GM12865 (cell line): ENCODE measurements at regions not wholly inside any gene's neighbourhood (a gene's known extent, or its start where the extent isn't known, plus 50 kb on each side); places are given as distances from the start of the nearest gene placed in this dataset.

Source experiments
- DNase-seq: peaks from one replicate; pipeline ENCODE4 v3.0.0; 2010; ENCODE audit warnings: low read depth
- H3K4me3 ChIP-seq: 2 replicates; pipeline ENCODE4 v1.5.1; 2011; ENCODE audit warnings: mild to moderate bottlenecking, low read depth, low read length, control low read depth
- TF ChIP-seq, protein P1 (sequence below): IDR thresholded peaks from 2 replicates; pipeline ENCODE4 v1.5.1; 2011; ENCODE audit warnings: low read length, control low read depth, low read depth, inconsistent platforms; ENCODE audit not compliant: insufficient read depth; ENCODE audit errors: missing control alignments

DNA sequence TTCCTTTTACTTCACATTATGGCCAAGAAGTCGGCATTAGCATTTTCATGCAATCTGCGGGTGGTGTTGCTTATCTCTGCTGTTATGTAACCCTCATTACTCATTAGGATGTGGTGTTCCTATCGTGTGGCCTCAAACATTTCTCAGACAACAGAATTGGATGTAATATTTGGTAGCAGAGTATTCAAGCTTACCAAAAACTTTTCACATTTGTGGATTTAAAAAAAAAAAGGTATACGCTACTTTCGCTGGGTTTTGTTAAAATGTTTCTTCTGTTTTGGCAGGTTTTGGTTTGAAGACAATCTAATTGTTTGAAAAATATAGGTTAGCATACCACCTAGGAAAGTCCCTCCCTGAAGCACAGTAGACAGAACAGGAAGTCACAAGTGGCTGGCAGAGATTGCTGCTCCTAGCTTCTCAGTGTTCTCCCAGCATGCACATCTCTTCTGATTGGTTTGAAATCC lies 128.8 kb downstream of the GATA3 start:
- H3K4me3 ChIP-seq = no peak overlapping the region
- peak; percentile 32 for DNase-seq
- TF ChIP-seq, protein P1, sequence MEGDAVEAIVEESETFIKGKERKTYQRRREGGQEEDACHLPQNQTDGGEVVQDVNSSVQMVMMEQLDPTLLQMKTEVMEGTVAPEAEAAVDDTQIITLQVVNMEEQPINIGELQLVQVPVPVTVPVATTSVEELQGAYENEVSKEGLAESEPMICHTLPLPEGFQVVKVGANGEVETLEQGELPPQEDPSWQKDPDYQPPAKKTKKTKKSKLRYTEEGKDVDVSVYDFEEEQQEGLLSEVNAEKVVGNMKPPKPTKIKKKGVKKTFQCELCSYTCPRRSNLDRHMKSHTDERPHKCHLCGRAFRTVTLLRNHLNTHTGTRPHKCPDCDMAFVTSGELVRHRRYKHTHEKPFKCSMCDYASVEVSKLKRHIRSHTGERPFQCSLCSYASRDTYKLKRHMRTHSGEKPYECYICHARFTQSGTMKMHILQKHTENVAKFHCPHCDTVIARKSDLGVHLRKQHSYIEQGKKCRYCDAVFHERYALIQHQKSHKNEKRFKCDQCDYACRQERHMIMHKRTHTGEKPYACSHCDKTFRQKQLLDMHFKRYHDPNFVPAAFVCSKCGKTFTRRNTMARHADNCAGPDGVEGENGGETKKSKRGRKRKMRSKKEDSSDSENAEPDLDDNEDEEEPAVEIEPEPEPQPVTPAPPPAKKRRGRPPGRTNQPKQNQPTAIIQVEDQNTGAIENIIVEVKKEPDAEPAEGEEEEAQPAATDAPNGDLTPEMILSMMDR = no peak

GRCh38 chr10:8187171-8187666 lies 132.7 kb downstream of the GATA3 start:
- no peak overlapping the region for H3K4me3 ChIP-seq
- TF ChIP-seq, protein P1 = no peak
- no peak for DNase-seq

DNA sequence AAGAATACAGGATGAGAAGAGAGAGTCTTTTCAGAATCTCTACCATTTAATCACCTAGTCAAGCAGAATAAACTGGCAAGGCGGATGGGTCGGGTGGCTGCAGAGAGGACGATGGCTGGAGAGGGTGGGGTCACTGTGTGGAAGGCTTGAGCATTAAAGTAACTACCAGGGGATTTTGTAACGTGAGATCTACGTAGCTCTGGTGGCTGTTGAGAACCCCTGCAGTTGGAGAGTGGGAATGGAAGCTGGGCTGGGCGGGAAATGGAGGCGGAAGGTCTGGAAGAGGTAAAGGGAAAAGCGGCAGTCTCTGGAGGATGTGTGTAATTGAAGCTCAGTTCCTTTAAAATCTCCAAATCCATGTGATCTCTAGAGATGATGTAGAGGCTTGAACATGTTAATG lies 135.0 kb downstream of the GATA3 start:
- no peak overlapping the region for H3K4me3 ChIP-seq
- DNase-seq = no peak
- TF ChIP-seq, protein P1 = no peak

DNA sequence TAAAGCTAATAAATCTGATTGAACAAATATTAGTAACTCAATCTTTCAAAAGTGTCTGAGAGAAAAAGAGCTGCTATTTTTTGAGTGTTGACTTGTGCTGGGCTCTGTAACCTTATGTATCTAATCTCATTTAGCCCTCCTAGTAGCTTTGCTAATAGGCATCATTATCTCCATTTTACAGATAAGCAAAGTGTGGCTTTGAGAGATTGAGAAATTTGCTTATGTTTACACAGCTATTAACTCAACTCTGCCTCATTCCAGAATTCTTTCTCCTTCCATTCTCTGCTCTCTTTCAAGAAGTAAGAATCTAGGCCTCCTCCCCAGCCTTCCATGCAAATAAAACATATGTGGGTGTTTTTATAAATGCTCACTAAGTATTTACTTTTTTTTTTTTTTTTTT lies 137.8 kb downstream of the GATA3 start:
- TF ChIP-seq, protein P1 = no peak
- DNase-seq = no peak
- H3K4me3 ChIP-seq = no peak overlapping the region

GRCh38 chr10:8193546-8193945 lies 139.1 kb downstream of the GATA3 start:
- TF ChIP-seq, protein P1 = no peak
- DNase-seq = no peak
- H3K4me3 ChIP-seq = no peak overlapping the region

DNA sequence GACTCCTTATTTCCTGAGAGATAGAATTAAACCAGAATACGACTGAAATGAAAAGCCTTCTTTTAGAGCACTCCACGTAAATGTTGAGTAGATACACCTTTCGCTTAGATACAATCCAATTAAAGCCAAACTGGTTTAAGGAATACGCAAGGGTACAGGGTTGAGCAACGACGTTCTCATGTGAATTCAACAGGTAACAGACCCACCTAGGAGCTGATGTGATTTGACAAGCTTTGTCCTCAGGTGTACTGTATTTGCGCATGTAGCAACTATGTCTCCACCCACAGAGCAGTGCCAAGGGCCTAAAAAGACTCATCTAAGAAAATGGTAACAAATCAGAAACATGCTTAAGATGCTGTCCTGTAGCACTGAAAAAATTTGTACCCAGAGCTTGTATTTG lies 139.6 kb downstream of the GATA3 start:
- no peak for DNase-seq
- TF ChIP-seq, protein P1 = no peak
- H3K4me3 ChIP-seq = no peak overlapping the region

DNA sequence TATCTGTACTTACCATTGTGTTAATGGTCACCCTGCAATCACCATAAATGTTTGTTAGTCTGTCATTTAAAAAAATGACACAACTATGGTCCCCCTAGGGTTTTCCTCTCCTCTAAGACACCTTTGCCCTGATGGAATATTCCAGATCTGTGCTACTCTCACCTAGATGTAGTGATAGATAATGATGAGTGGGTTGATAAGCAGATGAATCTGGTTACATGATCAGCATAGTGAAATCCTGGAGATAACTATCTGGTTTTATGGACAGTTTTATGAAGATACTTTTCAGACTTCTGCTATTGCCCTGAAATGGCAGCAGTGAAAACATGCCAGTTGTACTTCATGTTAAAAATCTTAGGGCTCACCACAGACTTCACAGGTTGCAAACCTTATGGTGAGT lies 152.4 kb downstream of the GATA3 start:
- no peak overlapping the region for H3K4me3 ChIP-seq
- TF ChIP-seq, protein P1 = no peak
- no peak for DNase-seq
